IPS-15b (cell line): ENCODE measurements at regions not wholly inside any gene's neighbourhood (a gene's known extent, or its start where the extent isn't known, plus 50 kb on each side); places are given as distances from the start of the nearest gene placed in this dataset.

Source experiments
- H3K27me3 ChIP-seq: one replicate; pipeline ENCODE4 v1.6.1; 2013; ENCODE audit warnings: low read length; ENCODE audit not compliant: control insufficient read depth, insufficient read depth
- H3K36me3 ChIP-seq: one replicate; pipeline ENCODE4 v1.6.1; 2013; ENCODE audit warnings: low read length; ENCODE audit not compliant: control insufficient read depth, insufficient read depth
- H3K4me1 ChIP-seq: one replicate; pipeline ENCODE4 v1.6.1; 2013; ENCODE audit warnings: mild to moderate bottlenecking, low read length; ENCODE audit not compliant: control insufficient read depth, insufficient read depth
- H3K4me3 ChIP-seq: one replicate; pipeline ENCODE4 v1.5.1; 2013; ENCODE audit warnings: low read depth, low read length
- H3K9ac ChIP-seq: one replicate; pipeline ENCODE4 v1.6.1; 2013; ENCODE audit warnings: low read depth, mild to moderate bottlenecking, low read length
- H3K9me3 ChIP-seq: one replicate; pipeline ENCODE4 v1.6.1; 2013; ENCODE audit warnings: mild to moderate bottlenecking, low read length; ENCODE audit not compliant: control insufficient read depth, insufficient read depth

- no peaks in the 10 kb centered on the region for H3K27me3 ChIP-seq
- H3K4me3 ChIP-seq = no peak overlapping the region
- H3K4me1 ChIP-seq = no peaks in the 10 kb centered on the region
- no peak overlapping the region for H3K9ac ChIP-seq
- no peaks in the 10 kb centered on the region for H3K9me3 ChIP-seq
- no peaks in the 10 kb centered on the region for H3K36me3 ChIP-seq
These were observed 185.4 kb upstream of the NCKAP5 start for GRCh38 chr2:133753665-133754064.

DNA sequence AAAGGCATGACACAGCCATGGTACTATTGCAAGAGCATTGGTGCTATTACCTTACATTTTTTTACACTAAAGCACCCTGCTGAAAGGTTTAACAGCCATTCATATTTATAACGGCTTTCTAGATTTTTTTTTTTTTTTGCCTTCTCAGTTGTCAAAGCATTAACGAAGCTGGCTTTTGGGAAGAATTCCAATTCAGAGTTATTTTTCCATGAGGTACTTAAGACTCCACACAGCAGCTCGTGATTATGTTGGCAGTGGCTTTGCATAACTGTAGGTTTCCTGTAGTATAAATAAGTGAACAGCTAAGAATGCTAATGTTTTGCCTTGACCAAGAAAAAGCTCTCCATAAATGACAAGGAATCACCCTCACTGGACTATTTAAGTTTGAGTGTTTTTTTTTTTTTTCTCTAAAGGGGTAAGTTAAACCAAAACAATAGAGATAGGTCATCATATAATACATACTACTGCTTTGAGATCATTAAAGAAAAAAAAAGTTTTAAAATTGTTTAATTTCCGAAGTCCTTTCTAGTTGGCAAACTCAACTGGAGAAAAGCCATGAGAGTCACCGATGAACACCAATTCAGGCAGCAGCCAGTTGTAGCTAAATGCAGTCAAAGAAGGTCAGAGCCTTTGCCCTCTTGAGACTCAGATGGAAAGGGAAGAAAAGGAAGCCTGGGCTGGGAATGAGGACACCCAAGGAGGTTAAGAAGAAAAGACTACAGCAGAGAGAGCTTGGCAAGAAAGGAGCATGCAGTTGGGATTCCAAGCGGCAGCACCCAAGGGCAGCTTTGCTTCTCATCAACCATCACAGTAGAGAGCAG, 187.4 kb upstream of the NCKAP5 start:
- Histone ChIP-seq H3K9me3 (no peaks in the 10 kb centered on the region), H3K27me3 (no peaks in the 10 kb centered on the region), H3K4me3 (no peak overlapping the region), H3K4me1 (no peaks in the 10 kb centered on the region), H3K36me3 (no peaks in the 10 kb centered on the region), H3K9ac (no peak overlapping the region)

- H3K9ac ChIP-seq = no peak overlapping the region
- no peak overlapping the region for H3K4me3 ChIP-seq
- H3K27me3 ChIP-seq = no peaks in the 10 kb centered on the region
- no peaks in the 10 kb centered on the region for H3K4me1 ChIP-seq
- no peaks in the 10 kb centered on the region for H3K36me3 ChIP-seq
- no peaks in the 10 kb centered on the region for H3K9me3 ChIP-seq
These were observed 188.6 kb upstream of the NCKAP5 start for GRCh38 chr2:133756833-133757232.

DNA sequence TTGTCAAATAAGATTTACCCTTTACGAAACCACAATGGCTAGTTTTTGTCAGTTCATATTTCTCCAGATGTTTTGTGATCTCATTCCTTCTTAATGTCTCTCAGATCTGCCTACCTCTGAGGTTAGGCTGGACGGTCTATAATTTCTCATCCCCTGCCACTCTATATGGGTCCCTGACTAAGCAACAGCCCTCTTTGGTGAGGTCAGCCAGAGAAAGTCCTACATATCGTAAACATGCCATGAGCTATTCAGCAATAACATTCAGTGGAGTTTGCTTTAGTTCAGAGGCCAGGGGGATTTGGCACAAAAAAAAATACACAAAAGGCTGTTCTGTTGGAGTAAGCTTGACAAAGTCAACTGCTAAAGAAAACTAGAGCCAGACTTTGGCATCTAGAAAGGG, 192.1 kb upstream of the NCKAP5 start:
- H3K9me3 ChIP-seq = no peaks in the 10 kb centered on the region
- H3K9ac ChIP-seq = no peak overlapping the region
- no peaks in the 10 kb centered on the region for H3K36me3 ChIP-seq
- no peaks in the 10 kb centered on the region for H3K4me1 ChIP-seq
- H3K27me3 ChIP-seq = no peaks in the 10 kb centered on the region
- H3K4me3 ChIP-seq = no peak overlapping the region

- no peak overlapping the region for H3K4me3 ChIP-seq
- no peaks in the 10 kb centered on the region for H3K9me3 ChIP-seq
- H3K9ac ChIP-seq = no peak overlapping the region
- no peaks in the 10 kb centered on the region for H3K4me1 ChIP-seq
- no peaks in the 10 kb centered on the region for H3K27me3 ChIP-seq
- H3K36me3 ChIP-seq = no peaks in the 10 kb centered on the region
These were observed 197.4 kb upstream of the NCKAP5 start for GRCh38 chr2:133765658-133766057.

- Histone ChIP-seq H3K9ac (no peak overlapping the region), H3K36me3 (no peaks in the 10 kb centered on the region), H3K4me3 (no peak overlapping the region), H3K9me3 (no peaks in the 10 kb centered on the region), H3K4me1 (no peaks in the 10 kb centered on the region), H3K27me3 (no peaks in the 10 kb centered on the region)
These were observed 198.0 kb upstream of the NCKAP5 start for GRCh38 chr2:133766164-133766832.

GRCh38 chr2:133768256-133768655, 200.0 kb upstream of the NCKAP5 start:
- Histone ChIP-seq H3K9ac (no peak overlapping the region), H3K27me3 (no peaks in the 10 kb centered on the region), H3K9me3 (no peaks in the 10 kb centered on the region), H3K4me3 (no peak overlapping the region), H3K36me3 (no peaks in the 10 kb centered on the region), H3K4me1 (no peaks in the 10 kb centered on the region)

GRCh38 chr2:133768658-133769435, 200.6 kb upstream of the NCKAP5 start:
- H3K27me3 ChIP-seq = no peaks in the 10 kb centered on the region
- H3K4me1 ChIP-seq = no peaks in the 10 kb centered on the region
- no peaks in the 10 kb centered on the region for H3K36me3 ChIP-seq
- no peak overlapping the region for H3K4me3 ChIP-seq
- no peaks in the 10 kb centered on the region for H3K9me3 ChIP-seq
- H3K9ac ChIP-seq = no peak overlapping the region

DNA sequence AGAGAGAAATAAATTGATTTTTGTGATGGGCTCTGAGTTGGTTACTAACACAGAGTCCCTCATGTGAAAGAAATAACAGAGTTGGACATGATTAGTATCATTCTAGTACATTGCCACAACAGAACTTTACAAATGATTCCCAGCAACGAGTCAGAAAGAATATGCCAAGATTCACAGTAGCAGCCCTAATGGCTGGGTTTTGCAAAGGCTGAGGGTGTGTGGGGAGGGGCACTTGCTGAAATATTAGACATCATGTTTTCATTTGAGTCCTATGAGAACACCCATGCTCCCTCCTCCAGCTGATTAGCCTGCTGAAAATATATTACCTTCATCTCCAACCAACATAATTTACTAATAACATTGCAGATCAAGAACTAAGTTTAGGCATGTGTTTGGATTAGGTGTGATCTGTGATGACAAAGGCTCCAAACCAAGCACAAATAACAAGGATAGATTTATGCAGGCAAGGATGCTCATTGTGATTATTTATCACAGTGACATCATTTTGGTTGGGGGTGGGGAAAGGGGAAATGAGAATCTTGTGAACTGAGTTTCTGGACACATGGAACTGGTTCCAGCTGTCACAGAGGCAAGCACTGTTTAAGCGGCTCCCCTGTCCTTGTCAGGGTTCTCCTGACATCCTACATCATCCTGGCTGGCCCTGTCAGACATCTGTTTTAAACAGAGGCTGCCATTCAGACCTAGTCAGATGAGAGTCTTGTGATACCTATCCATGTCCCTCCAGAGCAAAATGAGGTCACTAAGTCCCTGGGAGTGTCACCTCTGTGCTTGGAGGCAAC, 205.8 kb upstream of the NCKAP5 start:
- no peak overlapping the region for H3K4me3 ChIP-seq
- no peaks in the 10 kb centered on the region for H3K9me3 ChIP-seq
- H3K4me1 ChIP-seq = no peaks in the 10 kb centered on the region
- no peaks in the 10 kb centered on the region for H3K27me3 ChIP-seq
- H3K9ac ChIP-seq = no peak overlapping the region
- H3K36me3 ChIP-seq = no peaks in the 10 kb centered on the region

DNA sequence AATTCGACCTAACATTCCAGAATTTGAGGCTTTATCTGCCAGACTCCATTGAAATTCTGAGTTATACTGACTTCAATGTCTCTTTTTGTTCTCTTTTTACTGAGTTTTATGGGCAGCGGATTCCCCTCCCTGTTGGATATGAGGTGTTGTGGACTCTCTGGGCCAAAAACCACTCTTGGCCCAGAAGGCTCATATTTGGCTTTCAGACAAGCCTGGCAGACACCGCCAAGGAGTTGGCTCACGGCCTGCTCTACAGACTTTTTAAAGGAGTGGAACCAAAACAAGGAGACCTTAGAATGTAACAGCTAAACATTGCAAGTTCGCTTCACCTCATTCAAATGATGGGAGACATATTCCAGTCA, 206.4 kb upstream of the NCKAP5 start:
- no peaks in the 10 kb centered on the region for H3K9me3 ChIP-seq
- H3K9ac ChIP-seq = no peak overlapping the region
- no peaks in the 10 kb centered on the region for H3K27me3 ChIP-seq
- H3K4me3 ChIP-seq = no peak overlapping the region
- H3K4me1 ChIP-seq = no peaks in the 10 kb centered on the region
- H3K36me3 ChIP-seq = no peaks in the 10 kb centered on the region

GRCh38 chr2:133776936-133777573, 208.8 kb upstream of the NCKAP5 start:
- Histone ChIP-seq H3K27me3 (no peaks in the 10 kb centered on the region), H3K4me3 (no peak overlapping the region), H3K4me1 (no peaks in the 10 kb centered on the region), H3K9me3 (no peaks in the 10 kb centered on the region), H3K9ac (no peak overlapping the region), H3K36me3 (no peaks in the 10 kb centered on the region)
